HTR-8/SVneo (cell line): ENCODE measurements at regions not wholly inside any gene's neighbourhood (a gene's known extent, or its start where the extent isn't known, plus 50 kb on each side); places are given as distances from the start of the nearest gene placed in this dataset.

Experiments used
- DNase-seq: peaks from one replicate; pipeline ENCODE4 v3.0.0; 2011; ENCODE audit warnings: low spot score, mixed read lengths; ENCODE audit not compliant: insufficient read length
- FAIRE-seq: peaks from 2 replicates; lab custom pipeline; 2011; peaks lifted over from hg19 to GRCh38; lab: Jason Lieb, UNC

GRCh38 chr10:84988011-84988410, 659.6 kb downstream of the CCSER2 start:
- FAIRE-seq = no peak
- DNase-seq = no peak

- no peak for FAIRE-seq
These were observed 662.3 kb downstream of the CCSER2 start for GRCh38 chr10:84990713-84991112.

GRCh38 chr10:84991301-84991700, 662.9 kb downstream of the CCSER2 start:
- FAIRE-seq = no peak

More at GRCh38 chr10:84990713-84991112, 662.3 kb downstream of the CCSER2 start:
- no peak for DNase-seq

GRCh38 chr10:84993251-84994035, 665.1 kb downstream of the CCSER2 start:
- DNase-seq (no peak), FAIRE-seq (no peak)

More at GRCh38 chr10:84991301-84991700, 662.9 kb downstream of the CCSER2 start:
- DNase-seq = no peak

GRCh38 chr10:84994722-84995121, 666.3 kb downstream of the CCSER2 start:
- DNase-seq (no peak), FAIRE-seq (no peak)

GRCh38 chr10:84996580-84996979, 668.2 kb downstream of the CCSER2 start:
- FAIRE-seq (no peak), DNase-seq (no peak)

GRCh38 chr10:84997870-84998269, 669.5 kb downstream of the CCSER2 start:
- DNase-seq = no peak
- no peak for FAIRE-seq

GRCh38 chr10:84999929-85000328, 671.5 kb downstream of the CCSER2 start:
- DNase-seq = no peak
- FAIRE-seq = no peak

GRCh38 chr10:85003083-85003482, 674.7 kb downstream of the CCSER2 start:
- FAIRE-seq (no peak), DNase-seq (no peak)

- no peak for FAIRE-seq
- no peak for DNase-seq
These were observed 680.2 kb downstream of the CCSER2 start for GRCh38 chr10:85008488-85009184.

- FAIRE-seq (no peak), DNase-seq (no peak)
These were observed 683.9 kb downstream of the CCSER2 start for GRCh38 chr10:85012305-85012704.

- FAIRE-seq = no peak
- no peak for DNase-seq
These were observed 698.6 kb downstream of the CCSER2 start for GRCh38 chr10:85026878-85027467.

- DNase-seq (no peak), FAIRE-seq (no peak)
These were observed 704.6 kb downstream of the CCSER2 start for GRCh38 chr10:85032981-85033380.

GRCh38 chr10:85036661-85037060, 708.3 kb downstream of the CCSER2 start:
- FAIRE-seq = no peak
- no peak for DNase-seq

GRCh38 chr10:85039311-85039710, 710.9 kb downstream of the CCSER2 start:
- no peak for DNase-seq
- FAIRE-seq = no peak

GRCh38 chr10:85043207-85043606, 714.8 kb downstream of the CCSER2 start:
- DNase-seq (no peak), FAIRE-seq (no peak)

GRCh38 chr10:85045046-85045445, 716.7 kb downstream of the CCSER2 start:
- DNase-seq (no peak), FAIRE-seq (no peak)

- DNase-seq = no peak
- no peak for FAIRE-seq
These were observed 718.9 kb downstream of the CCSER2 start for GRCh38 chr10:85047170-85047834.

GRCh38 chr10:85047979-85048378, 719.6 kb downstream of the CCSER2 start:
- DNase-seq (no peak), FAIRE-seq (no peak)

GRCh38 chr10:85048644-85049043, 720.3 kb downstream of the CCSER2 start:
- DNase-seq = no peak
- FAIRE-seq = no peak

- FAIRE-seq (no peak), DNase-seq (no peak)
These were observed 732.6 kb downstream of the CCSER2 start for GRCh38 chr10:85060944-85061343.
